ENCODE measurements at regions not wholly inside any gene's neighbourhood (a gene's known extent, or its start where the extent isn't known, plus 50 kb on each side); places are given as distances from the start of the nearest gene placed in this dataset.
A peak's percentile ranks its signal among the peaks of the same experiment; 100 is the strongest.

- H3K4me1 ChIP-seq (replicated peaks in 1 of 2; ENCODE audit: control insufficient read depth in 2 of 2, insufficient read depth in 2 of 2, low read length in 2 of 2) = no peaks in the 10 kb centered on the region
- H3K36me3 ChIP-seq (ENCODE audit: control insufficient read depth, insufficient read depth, low read length) = no peaks in the 10 kb centered on the region
- H3K9me1 ChIP-seq (ENCODE audit: control insufficient read depth, insufficient read depth, low read length) = no peaks in the 10 kb centered on the region
- FAIRE-seq (no peak), DNase-seq (ENCODE audit: extremely low read depth in 1 of 4, low spot score in 3 of 4) (no peak), ATAC-seq (no peak)
- POLR2A ChIA-PET = no interaction called here
- H4K20me1 ChIP-seq (replicated peaks; ENCODE audit: control insufficient read depth, insufficient read depth, low read length) = no peaks in the 10 kb centered on the region
- H3K9ac ChIP-seq (ENCODE audit: insufficient read depth in 1 of 2, low read depth in 2 of 2, low read length in 2 of 2) = no peak overlapping the region
- BruUV-seq (replicated peaks) = no TSS peak
- 2% methylated on average over 5 of the region's 5 CpGs for WGBS (ENCODE audit: insufficient coverage, low coverage, missing lambda C conversion rate)
- CTCF ChIA-PET (ENCODE audit: low intra/inter-chr PET ratio) = interaction anchor here (0.7 kb wide), 1 partner anchor 325 kb away, joined by 3 read pairs; no protein-coding TSS in a partner anchor
- no peak overlapping the region for H3K27ac ChIP-seq (ENCODE audit: extremely low read depth, low read depth, low read length)
- peaks cover 7% of the 10 kb centered on the region for H3K9me3 ChIP-seq (replicated peaks; ENCODE audit: control insufficient read depth, insufficient read depth, low read depth, low read length)
- H3K27me3 ChIP-seq (ENCODE audit: control insufficient read depth in 2 of 2, insufficient read depth in 2 of 2, low read length in 2 of 2) = peaks cover 0 to 14% of the 10 kb centered on the region in 2 experiments; a peak in 1 of 5 replicates
- H3K79me2 ChIP-seq (ENCODE audit: control insufficient read depth, insufficient read depth, low read length) = no peaks in the 10 kb centered on the region
- intact Hi-C loops (cut with micrococcal nuclease) (no loop called here), in situ Hi-C loops (cut with MboI) (no loop called here)
- no peak overlapping the region for H2AFZ ChIP-seq (ENCODE audit: low read depth, low read length)
- H3K4me3 ChIP-seq = no peak overlapping the region
- no peak overlapping the region for H3K4me2 ChIP-seq (ENCODE audit: insufficient read depth, low read length)
- TF ChIP-seq MXI1 (IDR thresholded peaks at IDR 0.05; ENCODE audit: low read depth, low read length) (no peak), MCM3 (IDR thresholded peaks at IDR 0.05) (peak; percentile 75; the same call in 1 of the 2 replicates)
Measured at GRCh38 chr6:4575714-4576113, 200.5 kb upstream of the CDYL start.

DNA sequence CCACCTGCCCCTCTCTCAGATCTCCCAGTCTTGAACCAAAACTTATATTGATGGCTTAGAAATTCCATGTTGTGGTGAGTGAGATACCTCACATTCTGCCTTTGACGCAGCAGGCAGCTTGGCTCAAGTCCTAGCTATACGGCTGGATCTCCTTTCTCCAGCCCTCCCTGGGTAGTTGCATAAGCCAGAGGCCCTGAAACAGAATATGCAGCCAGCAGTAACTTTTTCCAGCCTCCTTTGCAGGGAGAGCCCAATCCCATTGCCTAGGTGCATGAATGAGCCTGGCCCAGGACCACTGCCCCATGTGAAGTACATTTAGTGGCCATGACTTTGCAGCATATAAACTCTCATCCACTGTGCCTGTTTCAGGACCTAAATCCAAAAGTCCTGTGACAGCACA lies 202.2 kb upstream of the CDYL start:
- FAIRE-seq = no peak
- Histone ChIP-seq H3K79me2 (ENCODE audit: control insufficient read depth, insufficient read depth, low read length) (no peaks in the 10 kb centered on the region), H3K27ac (ENCODE audit: extremely low read depth, low read depth, low read length) (no peak overlapping the region), H2AFZ (ENCODE audit: low read depth, low read length) (no peak overlapping the region), H3K4me2 (ENCODE audit: insufficient read depth, low read length) (no peak overlapping the region), H3K9me1 (ENCODE audit: control insufficient read depth, insufficient read depth, low read length) (no peaks in the 10 kb centered on the region), H3K4me1 (replicated peaks in 1 of 2; ENCODE audit: control insufficient read depth in 2 of 2, insufficient read depth in 2 of 2, low read length in 2 of 2) (no peaks in the 10 kb centered on the region), H3K4me3 (no peak overlapping the region), H3K9ac (ENCODE audit: insufficient read depth in 1 of 2, low read depth in 2 of 2, low read length in 2 of 2) (no peak overlapping the region), H3K27me3 (ENCODE audit: control insufficient read depth in 2 of 2, insufficient read depth in 2 of 2, low read length in 2 of 2) (peaks cover 0 to 13% of the 10 kb centered on the region in 2 experiments; a peak in 1 of 5 replicates), H3K9me3 (replicated peaks; ENCODE audit: control insufficient read depth, insufficient read depth, low read depth, low read length) (peaks cover 9% of the 10 kb centered on the region), H3K36me3 (ENCODE audit: control insufficient read depth, insufficient read depth, low read length) (no peaks in the 10 kb centered on the region), H4K20me1 (replicated peaks; ENCODE audit: control insufficient read depth, insufficient read depth, low read length) (no peaks in the 10 kb centered on the region)
- no TSS peak for BruUV-seq (replicated peaks)
- ATAC-seq = no peak
- ChIA-PET CTCF (ENCODE audit: low intra/inter-chr PET ratio) (no interaction called here), POLR2A (interaction anchor here (0.6 kb wide), 1 partner anchor 915 kb away, joined by 3 read pairs; no protein-coding TSS in a partner anchor)
- DNase-seq (ENCODE audit: extremely low read depth in 1 of 4, low spot score in 3 of 4) = no peak
- no peak for TF ChIP-seq SMC3 (conservative IDR thresholded peaks at IDR 0.05; ENCODE audit: insufficient read depth, low read depth, low read length)
- TF ChIP-seq, protein P1, sequence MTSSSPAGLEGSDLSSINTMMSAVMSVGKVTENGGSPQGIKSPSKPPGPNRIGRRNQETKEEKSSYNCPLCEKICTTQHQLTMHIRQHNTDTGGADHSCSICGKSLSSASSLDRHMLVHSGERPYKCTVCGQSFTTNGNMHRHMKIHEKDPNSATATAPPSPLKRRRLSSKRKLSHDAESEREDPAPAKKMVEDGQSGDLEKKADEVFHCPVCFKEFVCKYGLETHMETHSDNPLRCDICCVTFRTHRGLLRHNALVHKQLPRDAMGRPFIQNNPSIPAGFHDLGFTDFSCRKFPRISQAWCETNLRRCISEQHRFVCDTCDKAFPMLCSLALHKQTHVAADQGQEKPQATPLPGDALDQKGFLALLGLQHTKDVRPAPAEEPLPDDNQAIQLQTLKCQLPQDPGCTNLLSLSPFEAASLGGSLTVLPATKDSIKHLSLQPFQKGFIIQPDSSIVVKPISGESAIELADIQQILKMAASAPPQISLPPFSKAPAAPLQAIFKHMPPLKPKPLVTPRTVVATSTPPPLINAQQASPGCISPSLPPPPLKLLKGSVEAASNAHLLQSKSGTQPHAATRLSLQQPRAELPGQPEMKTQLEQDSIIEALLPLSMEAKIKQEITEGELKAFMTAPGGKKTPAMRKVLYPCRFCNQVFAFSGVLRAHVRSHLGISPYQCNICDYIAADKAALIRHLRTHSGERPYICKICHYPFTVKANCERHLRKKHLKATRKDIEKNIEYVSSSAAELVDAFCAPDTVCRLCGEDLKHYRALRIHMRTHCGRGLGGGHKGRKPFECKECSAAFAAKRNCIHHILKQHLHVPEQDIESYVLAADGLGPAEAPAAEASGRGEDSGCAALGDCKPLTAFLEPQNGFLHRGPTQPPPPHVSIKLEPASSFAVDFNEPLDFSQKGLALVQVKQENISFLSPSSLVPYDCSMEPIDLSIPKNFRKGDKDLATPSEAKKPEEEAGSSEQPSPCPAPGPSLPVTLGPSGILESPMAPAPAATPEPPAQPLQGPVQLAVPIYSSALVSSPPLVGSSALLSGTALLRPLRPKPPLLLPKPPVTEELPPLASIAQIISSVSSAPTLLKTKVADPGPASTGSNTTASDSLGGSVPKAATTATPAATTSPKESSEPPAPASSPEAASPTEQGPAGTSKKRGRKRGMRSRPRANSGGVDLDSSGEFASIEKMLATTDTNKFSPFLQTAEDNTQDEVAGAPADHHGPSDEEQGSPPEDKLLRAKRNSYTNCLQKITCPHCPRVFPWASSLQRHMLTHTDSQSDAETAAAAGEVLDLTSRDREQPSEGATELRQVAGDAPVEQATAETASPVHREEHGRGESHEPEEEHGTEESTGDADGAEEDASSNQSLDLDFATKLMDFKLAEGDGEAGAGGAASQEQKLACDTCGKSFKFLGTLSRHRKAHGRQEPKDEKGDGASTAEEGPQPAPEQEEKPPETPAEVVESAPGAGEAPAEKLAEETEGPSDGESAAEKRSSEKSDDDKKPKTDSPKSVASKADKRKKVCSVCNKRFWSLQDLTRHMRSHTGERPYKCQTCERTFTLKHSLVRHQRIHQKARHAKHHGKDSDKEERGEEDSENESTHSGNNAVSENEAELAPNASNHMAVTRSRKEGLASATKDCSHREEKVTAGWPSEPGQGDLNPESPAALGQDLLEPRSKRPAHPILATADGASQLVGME (CRISPR knock-in tag; IDR thresholded peaks at IDR 0.05) = no peak
- TF ChIP-seq NR4A1 (CRISPR knock-in tag; IDR thresholded peaks at IDR 0.05) = no peak
- no peak for TF ChIP-seq NR4A1 (tag; IDR thresholded peaks at IDR 0.05)
- no peak for TF ChIP-seq ATF4 (CRISPR knock-in tag; IDR thresholded peaks at IDR 0.05)
- intact Hi-C loops (cut with micrococcal nuclease) = no loop called here
- 0% methylated on average over 2 of the region's 2 CpGs for WGBS (ENCODE audit: insufficient coverage, low coverage, missing lambda C conversion rate)
- in situ Hi-C loops (cut with MboI) = no loop called here

Data from K562 (cell line).